ENCODE measurements at regions not wholly inside any gene's neighbourhood (a gene's known extent, or its start where the extent isn't known, plus 50 kb on each side); places are given as distances from the start of the nearest gene placed in this dataset.

GRCh38 chr3:187850258-187850921, 105.1 kb upstream of the BCL6 start:
- no peak for ATAC-seq
- peaks cover 17% of the 10 kb centered on the region for H3K36me3 Mint-ChIP-seq
- H3K27ac Mint-ChIP-seq, result no peak overlapping the region
- no peak overlapping the region for H3K4me3 Mint-ChIP-seq
- H3K4me1 Mint-ChIP-seq, result no peaks in the 10 kb centered on the region
- no peaks in the 10 kb centered on the region; the same call in 1 of the 2 replicates for H3K27me3 Mint-ChIP-seq (ENCODE audit: low read depth)
- DNase-seq (ENCODE audit: low spot score), result no peak
- TF ChIP-seq ZNF281 (CRISPR knock-in tag; IDR thresholded peaks at IDR 0.05) (no peak), GABPB1 (CRISPR knock-in tag; IDR thresholded peaks at IDR 0.05) (peak; percentile 58)
- H3K9me3 Mint-ChIP-seq, result peaks cover 33% of the 10 kb centered on the region
- CTCF ChIA-PET, result interaction anchor here (1.0 kb wide), 1 partner anchor 103 kb away, joined by 3 read pairs; no protein-coding TSS in a partner anchor
- POLR2A ChIA-PET, result no interaction called here

GRCh38 chr3:187852842-187853730, 107.8 kb upstream of the BCL6 start:
- Mint-ChIP-seq H3K4me3 (no peak overlapping the region), H3K27me3 (ENCODE audit: low read depth) (no peaks in the 10 kb centered on the region; the same call in 1 of the 2 replicates), H3K36me3 (peaks cover 17% of the 10 kb centered on the region), H3K9me3 (peaks cover 33% of the 10 kb centered on the region), H3K4me1 (no peaks in the 10 kb centered on the region), H3K27ac (no peak overlapping the region)
- DNase-seq (ENCODE audit: low spot score) (no peak), ATAC-seq (no peak)
- ChIA-PET POLR2A (no interaction called here), CTCF (no interaction called here)
- TF ChIP-seq SP1 (CRISPR knock-in tag; conservative IDR thresholded peaks at IDR 0.05), result no peak
- TF ChIP-seq, protein P1, sequence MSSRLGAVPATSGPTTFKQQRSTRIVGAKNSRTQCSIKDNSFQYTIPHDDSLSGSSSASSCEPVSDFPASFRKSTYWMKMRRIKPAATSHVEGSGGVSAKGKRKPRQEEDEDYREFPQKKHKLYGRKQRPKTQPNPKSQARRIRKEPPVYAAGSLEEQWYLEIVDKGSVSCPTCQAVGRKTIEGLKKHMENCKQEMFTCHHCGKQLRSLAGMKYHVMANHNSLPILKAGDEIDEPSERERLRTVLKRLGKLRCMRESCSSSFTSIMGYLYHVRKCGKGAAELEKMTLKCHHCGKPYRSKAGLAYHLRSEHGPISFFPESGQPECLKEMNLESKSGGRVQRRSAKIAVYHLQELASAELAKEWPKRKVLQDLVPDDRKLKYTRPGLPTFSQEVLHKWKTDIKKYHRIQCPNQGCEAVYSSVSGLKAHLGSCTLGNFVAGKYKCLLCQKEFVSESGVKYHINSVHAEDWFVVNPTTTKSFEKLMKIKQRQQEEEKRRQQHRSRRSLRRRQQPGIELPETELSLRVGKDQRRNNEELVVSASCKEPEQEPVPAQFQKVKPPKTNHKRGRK (CRISPR knock-in tag; IDR thresholded peaks at IDR 0.05; ENCODE audit: borderline replicate concordance), result no peak

- Mint-ChIP-seq H3K4me1 (peaks cover 9% of the 10 kb centered on the region), H3K4me3 (no peak overlapping the region), H3K36me3 (peaks cover 17% of the 10 kb centered on the region), H3K27ac (no peak overlapping the region), H3K9me3 (peaks cover 34% of the 10 kb centered on the region), H3K27me3 (ENCODE audit: low read depth) (no peaks in the 10 kb centered on the region; the same call in 1 of the 2 replicates)
- ATAC-seq (no peak), DNase-seq (ENCODE audit: low spot score) (no peak)
- ChIA-PET POLR2A (no interaction called here), CTCF (no interaction called here)
- TF ChIP-seq, protein P2, sequence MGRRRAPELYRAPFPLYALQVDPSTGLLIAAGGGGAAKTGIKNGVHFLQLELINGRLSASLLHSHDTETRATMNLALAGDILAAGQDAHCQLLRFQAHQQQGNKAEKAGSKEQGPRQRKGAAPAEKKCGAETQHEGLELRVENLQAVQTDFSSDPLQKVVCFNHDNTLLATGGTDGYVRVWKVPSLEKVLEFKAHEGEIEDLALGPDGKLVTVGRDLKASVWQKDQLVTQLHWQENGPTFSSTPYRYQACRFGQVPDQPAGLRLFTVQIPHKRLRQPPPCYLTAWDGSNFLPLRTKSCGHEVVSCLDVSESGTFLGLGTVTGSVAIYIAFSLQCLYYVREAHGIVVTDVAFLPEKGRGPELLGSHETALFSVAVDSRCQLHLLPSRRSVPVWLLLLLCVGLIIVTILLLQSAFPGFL (CRISPR knock-in tag; IDR thresholded peaks at IDR 0.05; ENCODE audit: borderline replicate concordance), result no peak
- TF ChIP-seq ATF1 (CRISPR knock-in tag; IDR thresholded peaks at IDR 0.05), result no peak
- no peak for TF ChIP-seq TCF7 (CRISPR knock-in tag; IDR thresholded peaks at IDR 0.05; ENCODE audit: low read depth)
- TF ChIP-seq, protein P1 (CRISPR knock-in tag; IDR thresholded peaks at IDR 0.05; ENCODE audit: borderline replicate concordance), result no peak
- no peak for TF ChIP-seq ELF4 (CRISPR knock-in tag; IDR thresholded peaks at IDR 0.05; ENCODE audit: low read depth)
- no peak for TF ChIP-seq TEAD4 (CRISPR knock-in tag; IDR thresholded peaks at IDR 0.05)
These were observed 109.9 kb upstream of the BCL6 start for GRCh38 chr3:187855131-187855530.

Data from WTC11 (cell line).